ENCODE measurements at regions not wholly inside any gene's neighbourhood (a gene's known extent, or its start where the extent isn't known, plus 50 kb on each side); places are given as distances from the start of the nearest gene placed in this dataset.

DNA sequence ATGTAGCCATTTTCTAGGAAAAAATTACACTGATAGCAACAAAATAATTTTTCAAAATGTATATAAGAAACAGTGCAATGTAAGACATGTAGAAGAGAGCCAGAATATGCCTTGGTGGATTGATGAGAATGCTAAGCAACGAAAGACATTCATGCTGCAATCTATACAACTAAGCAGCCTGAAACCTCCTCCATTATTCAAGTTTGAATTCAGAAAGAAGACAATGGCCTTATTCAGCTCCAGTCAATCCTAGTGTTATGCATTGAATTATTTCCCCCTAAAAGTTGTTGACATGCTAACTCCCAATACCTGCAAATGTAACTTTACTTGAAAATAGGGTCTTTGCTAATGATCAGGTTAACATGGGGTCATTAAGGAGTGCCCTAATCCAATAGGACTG lies 73.5 kb downstream of the BTG1 start:
- H3K36me3 ChIP-seq (ENCODE audit: control insufficient read depth in 2 of 2, extremely low read depth in 1 of 2, insufficient read depth in 1 of 2, low read length in 1 of 2) = no peaks in the 10 kb centered on the region
- ChIA-PET POLR2A (no interaction called here), CTCF (no interaction called here)
- Mint-ChIP-seq H3K4me1 (peaks cover 28 to 36% (median 30%) of the 10 kb centered on the region in 3 donors), H3K4me3 (no peak overlapping the region), H3K9me3 (no peaks in the 10 kb centered on the region), H3K36me3 (peaks cover 12% of the 10 kb centered on the region), H3K27ac (no peak overlapping the region), H3K27me3 (no peaks in the 10 kb centered on the region)
- no peaks in the 10 kb centered on the region for H3K27me3 ChIP-seq (replicated peaks in 1 of 2; ENCODE audit: control insufficient read depth in 2 of 2, extremely low read depth in 1 of 2, insufficient read depth in 2 of 2, low read length in 1 of 2)
- DNase-seq (no peak), ATAC-seq (replicated peaks in 1 of 4) (no peak)
- H3K9me3 ChIP-seq = no peaks in the 10 kb centered on the region
- WGBS (ENCODE audit: insufficient coverage) = no CpG with 5 or more reads among the region's 1 CpG
- H3K4me1 ChIP-seq (ENCODE audit: control insufficient read depth in 1 of 2, extremely low read depth in 1 of 2, insufficient read depth in 2 of 2, low read length in 2 of 2) = no peaks in the 10 kb centered on the region
- no peak overlapping the region for H3K27ac ChIP-seq (ENCODE audit: low read length)
- no peak overlapping the region for H3K4me3 ChIP-seq (ENCODE audit: control insufficient read depth in 1 of 2, extremely low read depth in 1 of 2, low read length in 1 of 2)

DNA sequence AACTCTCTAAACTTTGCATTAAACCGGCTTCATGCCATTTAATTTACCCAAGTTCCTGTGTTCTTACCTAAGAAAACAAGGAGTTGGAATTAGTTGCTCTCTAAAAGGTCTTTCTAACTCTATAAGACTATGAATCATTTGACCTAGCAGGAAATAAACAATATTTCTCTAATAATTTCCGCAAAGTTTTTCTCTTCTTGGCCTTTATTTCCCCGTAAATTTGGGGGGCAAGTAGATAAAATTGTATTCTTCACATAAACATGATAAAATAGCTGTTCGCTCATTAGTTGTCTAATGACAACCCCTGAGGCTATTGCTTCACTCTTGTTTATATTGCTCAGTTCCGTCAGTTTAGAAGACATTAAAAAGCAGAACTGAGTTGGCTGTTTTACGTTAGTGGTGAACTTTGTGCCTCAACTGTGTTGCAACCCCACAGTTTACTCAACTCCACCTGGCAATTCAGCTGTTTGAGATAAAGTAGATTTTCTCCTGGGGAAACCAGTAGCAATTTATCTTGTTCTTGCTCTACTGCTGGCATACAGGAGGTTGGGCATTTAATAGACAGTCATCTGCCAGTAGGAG lies 74.7 kb downstream of the BTG1 start:
- Mint-ChIP-seq H3K36me3 (peaks cover 8% of the 10 kb centered on the region), H3K27me3 (no peaks in the 10 kb centered on the region), H3K4me1 (peaks cover 23 to 30% (median 25%) of the 10 kb centered on the region in 3 donors), H3K9me3 (no peaks in the 10 kb centered on the region), H3K27ac (no peak overlapping the region), H3K4me3 (no peak overlapping the region)
- H3K27ac ChIP-seq (ENCODE audit: low read length) = no peak overlapping the region
- ChIA-PET CTCF (no interaction called here), POLR2A (no interaction called here)
- DNase-seq (peak in 2 of 35 experiments; percentile 8 to 11), ATAC-seq (replicated peaks in 1 of 4) (no peak)
- WGBS (ENCODE audit: insufficient coverage) = no CpG with 5 or more reads among the region's 6 CpGs
- H3K27me3 ChIP-seq (replicated peaks in 1 of 2; ENCODE audit: control insufficient read depth in 2 of 2, extremely low read depth in 1 of 2, insufficient read depth in 2 of 2, low read length in 1 of 2) = no peaks in the 10 kb centered on the region
- no peaks in the 10 kb centered on the region for H3K36me3 ChIP-seq (ENCODE audit: control insufficient read depth in 2 of 2, extremely low read depth in 1 of 2, insufficient read depth in 1 of 2, low read length in 1 of 2)
- H3K9me3 ChIP-seq = no peaks in the 10 kb centered on the region
- no peaks in the 10 kb centered on the region for H3K4me1 ChIP-seq (ENCODE audit: control insufficient read depth in 1 of 2, extremely low read depth in 1 of 2, insufficient read depth in 2 of 2, low read length in 2 of 2)
- no peak overlapping the region for H3K4me3 ChIP-seq (ENCODE audit: control insufficient read depth in 1 of 2, extremely low read depth in 1 of 2, low read length in 1 of 2)

DNA sequence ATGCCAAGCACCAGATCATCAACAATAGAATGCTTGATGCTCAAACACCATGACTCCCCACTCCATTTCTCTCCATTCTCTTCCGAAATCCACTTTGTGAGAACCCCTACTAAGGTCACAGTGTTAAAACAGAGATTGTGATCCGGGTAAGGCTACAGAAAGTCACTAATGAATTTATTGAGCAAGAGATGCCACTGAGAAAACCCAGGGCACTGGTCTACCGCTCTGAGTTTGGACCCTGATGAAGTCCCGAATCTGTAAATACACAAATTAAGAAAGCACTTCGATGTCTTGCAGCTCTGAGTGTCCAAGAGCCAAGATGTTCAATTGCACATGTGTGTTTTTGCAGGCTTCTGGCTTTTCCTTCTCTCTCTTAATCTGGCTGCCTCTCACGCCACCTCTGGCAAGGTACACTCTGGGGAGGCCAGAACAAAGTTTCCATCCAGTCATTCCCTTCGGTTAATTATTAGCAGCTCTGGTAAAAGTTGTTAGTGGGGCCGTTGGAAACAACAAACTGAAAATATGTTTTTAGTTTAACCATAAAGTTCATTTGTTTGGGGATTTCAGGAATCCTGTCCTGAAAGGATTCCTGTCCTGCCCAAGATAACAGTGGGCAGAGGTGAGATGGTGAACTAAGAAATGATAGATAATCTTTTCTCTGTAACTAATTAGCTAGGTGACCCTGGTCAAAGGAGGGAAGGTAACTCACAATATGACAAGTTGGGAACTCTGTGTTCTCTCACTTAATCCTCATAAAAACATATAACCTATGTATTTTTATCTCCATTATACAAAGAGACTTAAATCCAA lies 75.4 kb downstream of the BTG1 start:
- Mint-ChIP-seq H3K4me3 (no peak overlapping the region), H3K4me1 (peaks cover 24 to 31% (median 25%) of the 10 kb centered on the region in 3 donors), H3K27me3 (no peaks in the 10 kb centered on the region), H3K9me3 (no peaks in the 10 kb centered on the region), H3K27ac (no peak overlapping the region), H3K36me3 (peaks cover 8% of the 10 kb centered on the region)
- Histone ChIP-seq H3K27me3 (replicated peaks in 1 of 2; ENCODE audit: control insufficient read depth in 2 of 2, extremely low read depth in 1 of 2, insufficient read depth in 2 of 2, low read length in 1 of 2) (no peaks in the 10 kb centered on the region), H3K27ac (ENCODE audit: low read length) (no peak overlapping the region), H3K9me3 (no peaks in the 10 kb centered on the region), H3K4me1 (ENCODE audit: control insufficient read depth in 1 of 2, extremely low read depth in 1 of 2, insufficient read depth in 2 of 2, low read length in 2 of 2) (no peaks in the 10 kb centered on the region), H3K4me3 (ENCODE audit: control insufficient read depth in 1 of 2, extremely low read depth in 1 of 2, low read length in 1 of 2) (no peak overlapping the region), H3K36me3 (ENCODE audit: control insufficient read depth in 2 of 2, extremely low read depth in 1 of 2, insufficient read depth in 1 of 2, low read length in 1 of 2) (no peaks in the 10 kb centered on the region)
- 80% methylated on average over 5 of the region's 8 CpGs for WGBS (ENCODE audit: insufficient coverage)
- ATAC-seq (replicated peaks in 1 of 4) = no peak
- no peak for DNase-seq
- ChIA-PET POLR2A (no interaction called here), CTCF (no interaction called here)

DNA sequence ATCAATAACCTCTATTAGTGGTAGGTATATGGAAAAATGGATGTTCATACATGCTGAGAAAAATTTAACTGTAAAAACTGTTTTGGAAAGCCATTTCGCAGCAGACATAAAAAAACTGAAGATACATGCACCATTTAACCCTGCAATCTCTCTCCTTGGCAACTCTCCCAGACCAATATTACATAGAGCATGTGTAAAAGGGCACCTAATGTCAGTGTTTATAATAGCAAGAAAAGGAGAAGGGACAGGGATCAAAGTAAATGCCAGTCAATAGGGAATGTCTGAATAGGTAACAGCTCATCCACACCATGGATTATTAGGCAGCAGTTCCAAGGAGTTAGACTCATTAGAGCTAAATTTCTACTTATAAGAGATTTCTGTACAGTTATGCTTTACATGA lies 77.2 kb downstream of the BTG1 start:
- H3K4me1 ChIP-seq (ENCODE audit: control insufficient read depth in 1 of 2, extremely low read depth in 1 of 2, insufficient read depth in 2 of 2, low read length in 2 of 2) = peaks cover 0 to 3% of the 10 kb centered on the region in 2 experiments
- no peaks in the 10 kb centered on the region for H3K9me3 ChIP-seq
- no peak overlapping the region for H3K27ac ChIP-seq (ENCODE audit: low read length)
- H3K4me1 Mint-ChIP-seq = peaks cover 32 to 41% (median 34%) of the 10 kb centered on the region in 3 donors
- ChIA-PET POLR2A (interaction anchor here in 1 of 2 donors (0.6 kb wide), 1 partner anchor 30 kb away, joined by 3 read pairs; no protein-coding TSS in a partner anchor), CTCF (no interaction called here)
- peaks cover 12% of the 10 kb centered on the region for H3K36me3 Mint-ChIP-seq
- no peaks in the 10 kb centered on the region for H3K9me3 Mint-ChIP-seq
- WGBS (ENCODE audit: insufficient coverage) = no CpG with 5 or more reads among the region's 1 CpG
- DNase-seq (no peak), ATAC-seq (replicated peaks in 1 of 4) (no peak)
- no peaks in the 10 kb centered on the region for H3K27me3 Mint-ChIP-seq
- H3K27ac Mint-ChIP-seq = no peak overlapping the region
- H3K4me3 Mint-ChIP-seq = no peak overlapping the region
- H3K27me3 ChIP-seq (replicated peaks in 1 of 2; ENCODE audit: control insufficient read depth in 2 of 2, extremely low read depth in 1 of 2, insufficient read depth in 2 of 2, low read length in 1 of 2) = no peaks in the 10 kb centered on the region
- H3K4me3 ChIP-seq (ENCODE audit: control insufficient read depth in 1 of 2, extremely low read depth in 1 of 2, low read length in 1 of 2) = no peak overlapping the region
- no peaks in the 10 kb centered on the region for H3K36me3 ChIP-seq (ENCODE audit: control insufficient read depth in 2 of 2, extremely low read depth in 1 of 2, insufficient read depth in 1 of 2, low read length in 1 of 2)

DNA sequence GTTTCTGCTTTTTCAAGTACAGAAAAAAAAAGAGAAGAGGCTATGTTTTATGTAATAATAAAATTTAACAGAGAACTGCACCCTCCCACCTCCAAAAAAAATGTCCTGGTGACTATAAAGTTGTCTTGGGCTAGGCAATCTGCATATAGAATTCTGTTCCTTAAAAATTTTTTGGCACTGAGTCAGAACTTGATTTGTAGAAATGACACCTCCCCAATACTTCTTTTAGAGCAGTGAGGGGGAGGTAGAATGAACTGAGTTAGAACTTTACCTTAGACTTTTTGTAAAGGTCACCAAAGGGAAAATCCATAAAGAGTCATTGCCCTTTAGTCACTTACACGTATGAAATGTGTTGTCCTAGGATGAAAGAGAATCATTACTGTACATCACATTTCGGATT lies 80.0 kb downstream of the BTG1 start:
- DNase-seq = no peak
- no peaks in the 10 kb centered on the region for H3K36me3 ChIP-seq (ENCODE audit: control insufficient read depth in 2 of 2, extremely low read depth in 1 of 2, insufficient read depth in 1 of 2, low read length in 1 of 2)
- no CpG with 5 or more reads among the region's 2 CpGs for WGBS (ENCODE audit: insufficient coverage)
- no peak overlapping the region for H3K4me3 Mint-ChIP-seq
- H3K4me3 ChIP-seq (ENCODE audit: control insufficient read depth in 1 of 2, extremely low read depth in 1 of 2, low read length in 1 of 2) = no peak overlapping the region
- ChIA-PET POLR2A (interaction anchor here (0.6 to 1.2 kb wide), 2 partner anchors 30 to 35 kb away, joined by 3 to 4 read pairs; no protein-coding TSS in a partner anchor), CTCF (interaction anchor here (0.6 to 1.3 kb wide), 4 partner anchors 9 to 58 kb away, joined by 3 to 4 read pairs (median 4); no protein-coding TSS in a partner anchor)
- H3K4me1 ChIP-seq (ENCODE audit: control insufficient read depth in 1 of 2, extremely low read depth in 1 of 2, insufficient read depth in 2 of 2, low read length in 2 of 2) = peaks cover 3 to 7% of the 10 kb centered on the region in 2 experiments
- H3K4me1 Mint-ChIP-seq = peaks cover 54 to 61% (median 57%) of the 10 kb centered on the region in 3 donors
- H3K27ac ChIP-seq (ENCODE audit: low read length) = peak overlapping the region; percentile 30
- H3K27me3 Mint-ChIP-seq = no peaks in the 10 kb centered on the region
- H3K9me3 ChIP-seq = no peaks in the 10 kb centered on the region
- peak in 1 of 4 experiments; percentile 31 for ATAC-seq (replicated peaks in 1 of 4)
- peak overlapping the region; percentile 33 to 79 for H3K27ac Mint-ChIP-seq
- H3K36me3 Mint-ChIP-seq = peaks cover 16% of the 10 kb centered on the region
- no peaks in the 10 kb centered on the region for H3K9me3 Mint-ChIP-seq
- H3K27me3 ChIP-seq (replicated peaks in 1 of 2; ENCODE audit: control insufficient read depth in 2 of 2, extremely low read depth in 1 of 2, insufficient read depth in 2 of 2, low read length in 1 of 2) = no peaks in the 10 kb centered on the region

DNA sequence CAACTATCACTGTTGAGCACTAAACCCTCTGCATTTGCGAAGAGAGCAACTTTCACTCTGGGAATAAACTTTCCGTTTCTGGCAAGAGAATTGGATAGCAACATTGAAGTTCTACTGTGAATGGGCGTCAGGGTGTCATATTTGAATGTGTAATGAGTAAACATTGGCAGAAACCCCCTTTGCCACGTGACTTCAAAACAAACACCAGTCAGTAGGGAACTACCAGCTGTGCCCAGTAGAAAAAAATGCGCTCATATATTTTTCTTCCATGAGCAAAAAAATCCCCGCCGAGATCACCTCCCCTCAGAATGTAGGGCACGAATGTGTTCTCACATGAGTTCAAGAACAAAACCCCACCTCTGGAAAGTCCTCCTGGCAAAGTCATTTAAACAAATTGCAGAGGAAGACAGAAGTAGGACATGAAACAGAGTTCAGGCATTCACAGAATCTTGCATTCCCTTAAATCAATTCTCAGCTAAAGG lies 80.6 kb downstream of the BTG1 start:
- WGBS (ENCODE audit: insufficient coverage) = no CpG with 5 or more reads among the region's 8 CpGs
- H3K9me3 Mint-ChIP-seq = no peaks in the 10 kb centered on the region
- ChIA-PET POLR2A (no interaction called here), CTCF (interaction anchor here (0.6 to 1.3 kb wide), 5 partner anchors 10 to 254 kb away, joined by 3 to 4 read pairs (median 3); no protein-coding TSS in a partner anchor)
- Histone ChIP-seq H3K27ac (ENCODE audit: low read length) (peak overlapping the region; percentile 30), H3K27me3 (replicated peaks in 1 of 2; ENCODE audit: control insufficient read depth in 2 of 2, extremely low read depth in 1 of 2, insufficient read depth in 2 of 2, low read length in 1 of 2) (no peaks in the 10 kb centered on the region), H3K4me1 (ENCODE audit: control insufficient read depth in 1 of 2, extremely low read depth in 1 of 2, insufficient read depth in 2 of 2, low read length in 2 of 2) (peaks cover 3 to 10% of the 10 kb centered on the region in 2 experiments), H3K36me3 (ENCODE audit: control insufficient read depth in 2 of 2, extremely low read depth in 1 of 2, insufficient read depth in 1 of 2, low read length in 1 of 2) (no peaks in the 10 kb centered on the region), H3K4me3 (ENCODE audit: control insufficient read depth in 1 of 2, extremely low read depth in 1 of 2, low read length in 1 of 2) (no peak overlapping the region), H3K9me3 (no peaks in the 10 kb centered on the region)
- H3K36me3 Mint-ChIP-seq = peaks cover 16% of the 10 kb centered on the region
- H3K4me3 Mint-ChIP-seq = peak overlapping the region in 2 of 3 donors; percentile 14 to 35
- H3K27me3 Mint-ChIP-seq = no peaks in the 10 kb centered on the region
- ATAC-seq (replicated peaks in 1 of 4) = peak in 3 of 4 experiments; percentile 17 to 84 (median 26)
- H3K27ac Mint-ChIP-seq = peak overlapping the region; percentile 75 to 79
- DNase-seq = peak in 30 of 35 experiments; percentile 12 to 81 (median 48)
- peaks cover 58 to 60% (median 59%) of the 10 kb centered on the region in 3 donors for H3K4me1 Mint-ChIP-seq

All from T-cell (primary cell).